GM21576 (cell line): ENCODE measurements at regions not wholly inside any gene's neighbourhood (a gene's known extent, or its start where the extent isn't known, plus 50 kb on each side); places are given as distances from the start of the nearest gene placed in this dataset.
"Not testable (repeated sequence)": the region's sequence is repeated elsewhere in the genome, so short reads cannot be mapped to it uniquely, and the experiment has no call there.

Source experiments
- ATAC-seq: cut with Tn5 transposase; IDR thresholded peaks from one replicate; pipeline ENCODE4 v1.9.1; 2021; ENCODE audit warnings: mild to moderate bottlenecking, moderate library complexity; ENCODE audit not compliant: unreplicated experiment

GRCh38 chr5:51651889-51652288, 268.6 kb downstream of the ISL1 start:
- no peak for ATAC-seq

GRCh38 chr5:51652980-51653379, 269.7 kb downstream of the ISL1 start:
- ATAC-seq = no peak

GRCh38 chr5:51657340-51658240, 274.3 kb downstream of the ISL1 start:
- no peak for ATAC-seq

GRCh38 chr5:51661646-51662265, 278.5 kb downstream of the ISL1 start:
- ATAC-seq = no peak

GRCh38 chr5:51664491-51665250, 281.4 kb downstream of the ISL1 start:
- no peak for ATAC-seq

- no peak for ATAC-seq
Measured at GRCh38 chr5:51665251-51665593, 282.0 kb downstream of the ISL1 start.

- ATAC-seq = no peak
Measured at GRCh38 chr5:51669095-51669494, 285.8 kb downstream of the ISL1 start.

- ATAC-seq = no peak
Measured at GRCh38 chr5:51678330-51678729, 295.1 kb downstream of the ISL1 start.

- ATAC-seq = no peak
Measured at GRCh38 chr5:51679286-51679685, 296.0 kb downstream of the ISL1 start.

GRCh38 chr5:51684794-51685355, 301.6 kb downstream of the ISL1 start:
- ATAC-seq = no peak

- no peak for ATAC-seq
Measured at GRCh38 chr5:51685419-51685818, 302.2 kb downstream of the ISL1 start.

- no peak for ATAC-seq
Measured at GRCh38 chr5:51686622-51687021, 303.4 kb downstream of the ISL1 start.

GRCh38 chr5:51691538-51692079, 308.4 kb downstream of the ISL1 start:
- no peak for ATAC-seq

- no peak for ATAC-seq
Measured at GRCh38 chr5:51694826-51695225, 311.6 kb downstream of the ISL1 start.

- no peak for ATAC-seq
Measured at GRCh38 chr5:51696122-51696521, 312.9 kb downstream of the ISL1 start.

- ATAC-seq = not testable (repeated sequence)
Measured at GRCh38 chr5:51702046-51702445, 318.8 kb downstream of the ISL1 start.

GRCh38 chr5:51712201-51712600, 329.0 kb downstream of the ISL1 start:
- no peak for ATAC-seq

- ATAC-seq = not testable (repeated sequence)
Measured at GRCh38 chr5:51715445-51715844, 332.2 kb downstream of the ISL1 start.

GRCh38 chr5:51731421-51732029, 348.3 kb downstream of the ISL1 start:
- ATAC-seq = no peak

GRCh38 chr5:51732304-51732703, 349.1 kb downstream of the ISL1 start:
- ATAC-seq = no peak

- no peak for ATAC-seq
Measured at GRCh38 chr5:51734677-51735076, 351.4 kb downstream of the ISL1 start.
